ENCODE measurements at regions not wholly inside any gene's neighbourhood (a gene's known extent, or its start where the extent isn't known, plus 50 kb on each side); places are given as distances from the start of the nearest gene placed in this dataset.

- Histone ChIP-seq H3K4me3 (replicated peaks in 1 of 3) (no peak overlapping the region), H3K27me3 (no peaks in the 10 kb centered on the region), H3K36me3 (no peaks in the 10 kb centered on the region), H3K27ac (no peak overlapping the region), H3K4me1 (no peaks in the 10 kb centered on the region), H3K9me3 (no peaks in the 10 kb centered on the region)
- DNase-seq = no peak
- TF ChIP-seq POLR2A (IDR thresholded peaks at IDR 0.05) (no peak), CTCF (IDR thresholded peaks at IDR 0.05) (no peak)
- intact Hi-C loops (cut with DNase I) = no loop called here
- 62 to 76% methylated on average over 1 of the region's 1 CpG for WGBS, 2 donors
Measured at GRCh38 chr4:36872679-36873078, 371.9 kb upstream of the NWD2 start.

- Histone ChIP-seq H3K4me1 (no peaks in the 10 kb centered on the region), H3K4me3 (replicated peaks in 1 of 3) (no peak overlapping the region), H3K9me3 (no peaks in the 10 kb centered on the region), H3K36me3 (no peaks in the 10 kb centered on the region), H3K27me3 (no peaks in the 10 kb centered on the region), H3K27ac (no peak overlapping the region)
- no peak for DNase-seq
- 80 to 81% methylated on average over 3 of the region's 3 CpGs for WGBS, 2 donors
- TF ChIP-seq CTCF (IDR thresholded peaks at IDR 0.05) (no peak), POLR2A (IDR thresholded peaks at IDR 0.05) (no peak)
- intact Hi-C loops (cut with DNase I) = no loop called here
Measured at GRCh38 chr4:36884151-36884550, 360.4 kb upstream of the NWD2 start.

- H3K4me1 ChIP-seq = no peaks in the 10 kb centered on the region
- no peaks in the 10 kb centered on the region for H3K9me3 ChIP-seq
- no peaks in the 10 kb centered on the region for H3K27me3 ChIP-seq
- intact Hi-C loops (cut with DNase I) = no loop called here
- no peak for DNase-seq
- H3K27ac ChIP-seq = no peak overlapping the region
- 45 to 77% methylated on average over 2 of the region's 2 CpGs for WGBS, 2 donors
- no peaks in the 10 kb centered on the region for H3K36me3 ChIP-seq
- no peak for TF ChIP-seq CTCF (IDR thresholded peaks at IDR 0.05)
- no peak for TF ChIP-seq POLR2A (IDR thresholded peaks at IDR 0.05)
- H3K4me3 ChIP-seq (replicated peaks in 1 of 3) = no peak overlapping the region
Measured at GRCh38 chr4:36891971-36892370, 352.6 kb upstream of the NWD2 start.

- Histone ChIP-seq H3K36me3 (no peaks in the 10 kb centered on the region), H3K4me3 (replicated peaks in 1 of 3) (no peak overlapping the region), H3K27me3 (no peaks in the 10 kb centered on the region), H3K4me1 (no peaks in the 10 kb centered on the region), H3K9me3 (no peaks in the 10 kb centered on the region), H3K27ac (no peak overlapping the region)
- DNase-seq = no peak
- 81 to 90% methylated on average over 4 of the region's 4 CpGs for WGBS, 2 donors
- intact Hi-C loops (cut with DNase I) = no loop called here
- no peak for TF ChIP-seq CTCF (IDR thresholded peaks at IDR 0.05)
- TF ChIP-seq POLR2A (IDR thresholded peaks at IDR 0.05) = no peak
Measured at GRCh38 chr4:36900446-36900987, 344.0 kb upstream of the NWD2 start.

GRCh38 chr4:36904823-36905222 is 339.7 kb upstream of the NWD2 start:
- DNase-seq = no peak
- no peaks in the 10 kb centered on the region for H3K27me3 ChIP-seq
- TF ChIP-seq POLR2A (IDR thresholded peaks at IDR 0.05) (no peak), CTCF (IDR thresholded peaks at IDR 0.05) (no peak)
- no peak overlapping the region for H3K27ac ChIP-seq
- no peaks in the 10 kb centered on the region for H3K9me3 ChIP-seq
- WGBS, 2 donors = 89 to 90% methylated on average over 3 of the region's 3 CpGs
- H3K36me3 ChIP-seq = no peaks in the 10 kb centered on the region
- intact Hi-C loops (cut with DNase I) = no loop called here
- H3K4me3 ChIP-seq (replicated peaks in 1 of 3) = no peak overlapping the region
- H3K4me1 ChIP-seq = no peaks in the 10 kb centered on the region
